Naive thymus-derived CD4-positive, alpha-beta T cell (primary cell): ENCODE measurements at regions not wholly inside any gene's neighbourhood (a gene's known extent, or its start where the extent isn't known, plus 50 kb on each side); places are given as distances from the start of the nearest gene placed in this dataset.
"Not testable (repeated sequence)": the region's sequence is repeated elsewhere in the genome, so short reads cannot be mapped to it uniquely, and the experiment has no call there.

ENCODE experiments used
- ATAC-seq: fragments of 150-1000 bp; cut with Tn5 transposase; 2 replicates; pipeline ENCODE4 v1.10.0; 2021; ENCODE audit warnings: mild to moderate bottlenecking, moderate library complexity
- CTCF ChIA-PET: fragments of 350-600 bp; sonication (Branson Sonifier 250); formaldehyde crosslinking; loops from one replicate; lab custom pipeline; 2021; ENCODE audit warnings: antibody characterized with exemption; lab: Charles Lee
- POLR2A ChIA-PET: fragments of 350-600 bp; sonication (Branson Sonifier 250); formaldehyde crosslinking; loops from one replicate; lab custom pipeline; 2021; ENCODE audit warnings: antibody characterized with exemption, inconsistent platforms; lab: Charles Lee
- DNase-seq, 9 donors: peaks; one replicate each; pipeline versions ENCODE4 v3.0.0 to v3.0.0-alpha.2; 2020 to 2022; ENCODE audit warnings: mixed read lengths in 1 of 9
- H3K27ac ChIP-seq: one replicate; pipeline ENCODE4 v1.7.0; 2013; ENCODE audit warnings: mild to moderate bottlenecking, low read depth, low read length, moderate library complexity
- H3K27me3 ChIP-seq, 2 donors: one replicate each; pipeline ENCODE4 v1.7.0; 2013; ENCODE audit warnings: low read length in 2 of 2, mild to moderate bottlenecking in 2 of 2, moderate library complexity in 2 of 2; ENCODE audit not compliant: control insufficient read depth in 2 of 2, insufficient read depth in 2 of 2
- H3K36me3 ChIP-seq, 3 experiments: 1 replicate in 2 of 3; 2 replicates in 1 of 3; pipeline ENCODE4 v1.7.0; 2013; ENCODE audit warnings: low read length in 3 of 3, mild to moderate bottlenecking in 3 of 3, moderate library complexity in 1 of 3; ENCODE audit not compliant: insufficient read depth in 3 of 3, control insufficient read depth in 2 of 3
- H3K4me1 ChIP-seq, 2 donors: one replicate each; pipeline ENCODE4 v1.7.0; 2013; ENCODE audit warnings: low read length in 2 of 2, mild to moderate bottlenecking in 2 of 2, moderate library complexity in 1 of 2; ENCODE audit not compliant: control insufficient read depth in 2 of 2, insufficient read depth in 2 of 2
- H3K4me3 ChIP-seq: 2 replicates; pipeline ENCODE4 v1.7.0; 2013; ENCODE audit warnings: mild to moderate bottlenecking, low read length
- H3K9me3 ChIP-seq, 3 experiments: 1 replicate in 2 of 3; 2 replicates in 1 of 3; pipeline ENCODE4 v1.7.0; 2013; ENCODE audit warnings: low read length in 3 of 3; ENCODE audit not compliant: control insufficient read depth in 2 of 3
- H3K27ac Mint-ChIP-seq, 9 donors: one replicate each; pipeline ENCODE4 v1.8.0; 2020 to 2022; ENCODE audit warnings: mixed read lengths in 9 of 9, mild to moderate bottlenecking in 8 of 9, moderate library complexity in 5 of 9, inconsistent platforms in 2 of 9
- H3K27me3 Mint-ChIP-seq, 5 donors: one replicate each; pipeline ENCODE4 v1.8.0; 2021 to 2022; ENCODE audit warnings: mixed read lengths in 5 of 5, mild to moderate bottlenecking in 1 of 5
- H3K36me3 Mint-ChIP-seq, 5 donors: one replicate each; pipeline ENCODE4 v1.8.0; 2020 to 2022; ENCODE audit warnings: mixed read lengths in 5 of 5, mild to moderate bottlenecking in 3 of 5, inconsistent platforms in 1 of 5
- H3K4me1 Mint-ChIP-seq, 7 donors: one replicate each; pipeline ENCODE4 v1.8.0; 2020 to 2022; ENCODE audit warnings: mixed read lengths in 7 of 7, mild to moderate bottlenecking in 3 of 7, inconsistent platforms in 1 of 7
- H3K4me3 Mint-ChIP-seq, 10 donors: one replicate each; pipeline ENCODE4 v1.8.0; 2020 to 2022; ENCODE audit warnings: mild to moderate bottlenecking in 10 of 10, mixed read lengths in 10 of 10, moderate library complexity in 6 of 10, inconsistent platforms in 2 of 10
- H3K9me3 Mint-ChIP-seq, 11 donors: one replicate each; pipeline ENCODE4 v1.8.0; 2020 to 2022; ENCODE audit warnings: mixed read lengths in 11 of 11, mild to moderate bottlenecking in 4 of 11, inconsistent platforms in 1 of 11, moderate library complexity in 1 of 11
- intact Hi-C, 2 donors: fragments of 100-400 bp; cut with micrococcal nuclease; formaldehyde crosslinking; loops; one replicate each; pipeline ENCODE4 v1.15.1; 2023

GRCh38 chr20:4624675-4625336, 61.5 kb upstream of the PRNP start:
- DNase-seq, intact Hi-C loops: not testable (repeated sequence)
- CTCF ChIA-PET, result interaction anchor here (0.6 kb wide), 1 partner anchor 22 kb away, joined by 3 read pairs; no protein-coding TSS in a partner anchor

GRCh38 chr20:4619144-4619543, 67.1 kb upstream of the PRNP start:
- H3K36me3 ChIP-seq, H3K4me1 Mint-ChIP-seq, H3K27me3 ChIP-seq, POLR2A ChIA-PET, H3K36me3 Mint-ChIP-seq, H3K27ac Mint-ChIP-seq, H3K9me3 ChIP-seq, H3K4me3 ChIP-seq, intact Hi-C loops, ATAC-seq, H3K4me3 Mint-ChIP-seq, H3K27ac ChIP-seq, DNase-seq, H3K4me1 ChIP-seq, CTCF ChIA-PET: not testable (repeated sequence)
- H3K27me3 Mint-ChIP-seq, result peaks cover 6 to 39% (median 10%) of the 10 kb centered on the region in 5 donors
- H3K9me3 Mint-ChIP-seq, result peaks cover 0 to 20% (median 11%) of the 10 kb centered on the region in 11 donors

More at GRCh38 chr20:4624675-4625336, 61.5 kb upstream of the PRNP start:
- H3K4me3 ChIP-seq, H3K27ac Mint-ChIP-seq, POLR2A ChIA-PET, H3K27me3 ChIP-seq, H3K9me3 ChIP-seq, H3K36me3 ChIP-seq, H3K36me3 Mint-ChIP-seq, H3K4me3 Mint-ChIP-seq, ATAC-seq, H3K27ac ChIP-seq, H3K4me1 Mint-ChIP-seq, H3K4me1 ChIP-seq: not testable (repeated sequence)
- Mint-ChIP-seq H3K27me3 (peaks cover 6 to 42% (median 24%) of the 10 kb centered on the region in 5 donors), H3K9me3 (peaks cover 0 to 22% (median 8%) of the 10 kb centered on the region in 11 donors)

- ChIA-PET CTCF (no interaction called here), POLR2A (no interaction called here)
- peaks cover 0 to 5% (median 2%) of the 10 kb centered on the region in 5 donors for H3K36me3 Mint-ChIP-seq
- ATAC-seq (no peak), DNase-seq (no peak)
- H3K4me1 Mint-ChIP-seq, result peaks cover 0 to 2% (median 0%) of the 10 kb centered on the region in 7 donors
- Histone ChIP-seq H3K9me3 (no peaks in the 10 kb centered on the region), H3K36me3 (no peaks in the 10 kb centered on the region), H3K4me1 (peaks cover 0 to 3% of the 10 kb centered on the region in 2 donors), H3K4me3 (no peak overlapping the region), H3K27ac (no peak overlapping the region), H3K27me3 (no peaks in the 10 kb centered on the region)
- intact Hi-C loops, result no loop called here
- H3K4me3 Mint-ChIP-seq, result no peak overlapping the region
- H3K27me3 Mint-ChIP-seq, result peaks cover 7 to 40% (median 9%) of the 10 kb centered on the region in 5 donors
- no peak overlapping the region for H3K27ac Mint-ChIP-seq
- peaks cover 0 to 13% (median 5%) of the 10 kb centered on the region in 11 donors for H3K9me3 Mint-ChIP-seq
These were observed 68.8 kb upstream of the PRNP start for GRCh38 chr20:4617484-4617883.

- intact Hi-C loops, result no loop called here
- H3K4me1 ChIP-seq, result peaks cover 0 to 3% of the 10 kb centered on the region in 2 donors
- Mint-ChIP-seq H3K9me3 (peaks cover 0 to 10% (median 2%) of the 10 kb centered on the region in 11 donors), H3K27me3 (peaks cover 5 to 39% (median 7%) of the 10 kb centered on the region in 5 donors), H3K4me3 (no peak overlapping the region), H3K27ac (no peak overlapping the region), H3K36me3 (peaks cover 0 to 1% (median 0%) of the 10 kb centered on the region in 5 donors), H3K4me1 (peaks cover 0 to 2% (median 0%) of the 10 kb centered on the region in 7 donors)
- no peaks in the 10 kb centered on the region for H3K9me3 ChIP-seq
- no peaks in the 10 kb centered on the region for H3K27me3 ChIP-seq
- no peaks in the 10 kb centered on the region for H3K36me3 ChIP-seq
- ChIA-PET CTCF (no interaction called here), POLR2A (no interaction called here)
- H3K4me3 ChIP-seq, result no peak overlapping the region
- no peak for ATAC-seq
- no peak for DNase-seq
- no peak overlapping the region for H3K27ac ChIP-seq
These were observed 69.2 kb upstream of the PRNP start for GRCh38 chr20:4617019-4617418.

GRCh38 chr20:4613718-4614620, 72.3 kb upstream of the PRNP start:
- H3K36me3 Mint-ChIP-seq, result no peaks in the 10 kb centered on the region
- ChIA-PET POLR2A (interaction anchor here (1.0 kb wide), 1 partner anchor 107 kb away, joined by 3 read pairs; no protein-coding TSS in a partner anchor), CTCF (interaction anchor here (0.6 to 1.1 kb wide), 4 partner anchors 9 to 113 kb away, joined by 3 to 7 read pairs (median 3); no protein-coding TSS in a partner anchor)
- H3K9me3 Mint-ChIP-seq, result peaks cover 0 to 8% (median 0%) of the 10 kb centered on the region in 11 donors
- peaks cover 0 to 6% (median 0%) of the 10 kb centered on the region in 7 donors for H3K4me1 Mint-ChIP-seq
- peak overlapping the region in 1 of 9 donors; percentile 12 for H3K27ac Mint-ChIP-seq
- intact Hi-C loops, result loop anchor here (1.0 kb wide), 1 partner anchor 106 kb away; no protein-coding TSS in a partner anchor
- DNase-seq, result peak; percentile 20 to 41 (median 31)
- H3K4me3 Mint-ChIP-seq, result no peak overlapping the region
- ATAC-seq, result peak; percentile 86
- H3K9me3 ChIP-seq, result no peaks in the 10 kb centered on the region
- peaks cover 0 to 15% (median 6%) of the 10 kb centered on the region in 5 donors for H3K27me3 Mint-ChIP-seq
- H3K4me3 ChIP-seq, result no peak overlapping the region
- H3K4me1 ChIP-seq, result peaks cover 0 to 3% of the 10 kb centered on the region in 2 donors
- no peaks in the 10 kb centered on the region for H3K27me3 ChIP-seq
- H3K36me3 ChIP-seq, result no peaks in the 10 kb centered on the region
- no peak overlapping the region for H3K27ac ChIP-seq

- ATAC-seq (no peak), DNase-seq (no peak)
- peaks cover 0 to 11% (median 6%) of the 10 kb centered on the region in 5 donors for H3K27me3 Mint-ChIP-seq
- no peaks in the 10 kb centered on the region for H3K36me3 Mint-ChIP-seq
- no peak overlapping the region for H3K4me3 ChIP-seq
- H3K36me3 ChIP-seq, result no peaks in the 10 kb centered on the region
- peaks cover 0 to 8% (median 0%) of the 10 kb centered on the region in 11 donors for H3K9me3 Mint-ChIP-seq
- ChIA-PET CTCF (interaction anchor here (0.6 to 6.0 kb wide), 6 partner anchors 10 to 114 kb away, joined by 3 to 35 read pairs (median 3); partner anchors contain the start of gene PRND), POLR2A (interaction anchor here (1.0 kb wide), 1 partner anchor 107 kb away, joined by 3 read pairs; no protein-coding TSS in a partner anchor)
- H3K27ac Mint-ChIP-seq, result no peak overlapping the region
- intact Hi-C loops, result no loop called here
- peaks cover 0 to 6% (median 0%) of the 10 kb centered on the region in 7 donors for H3K4me1 Mint-ChIP-seq
- peaks cover 0 to 3% of the 10 kb centered on the region in 2 donors for H3K4me1 ChIP-seq
- H3K9me3 ChIP-seq, result no peaks in the 10 kb centered on the region
- no peak overlapping the region for H3K27ac ChIP-seq
- H3K4me3 Mint-ChIP-seq, result no peak overlapping the region
- no peaks in the 10 kb centered on the region for H3K27me3 ChIP-seq
These were observed 73.1 kb upstream of the PRNP start for GRCh38 chr20:4613184-4613583.
